ENCODE measurements at regions not wholly inside any gene's neighbourhood (a gene's known extent, or its start where the extent isn't known, plus 50 kb on each side); places are given as distances from the start of the nearest gene placed in this dataset.

- TF ChIP-seq CTCF (IDR thresholded peaks at IDR 0.05) (no peak), POLR2A (IDR thresholded peaks at IDR 0.05) (no peak), POLR2AphosphoS5 (IDR thresholded peaks at IDR 0.05) (no peak)
Measured at GRCh38 chr5:6261668-6262067, 116.7 kb downstream of the MED10 start.
